Activated CD4-positive, CD25-positive, alpha-beta regulatory T cell (primary cell): ENCODE measurements at regions not wholly inside any gene's neighbourhood (a gene's known extent, or its start where the extent isn't known, plus 50 kb on each side); places are given as distances from the start of the nearest gene placed in this dataset.
"Not testable (repeated sequence)": the region's sequence is repeated elsewhere in the genome, so short reads cannot be mapped to it uniquely, and the experiment has no call there.

Source experiments
- DNase-seq, 4 experiments: peaks; one replicate each; lab custom pipeline; 2025; lab: John Stamatoyannopoulos, UW

DNA sequence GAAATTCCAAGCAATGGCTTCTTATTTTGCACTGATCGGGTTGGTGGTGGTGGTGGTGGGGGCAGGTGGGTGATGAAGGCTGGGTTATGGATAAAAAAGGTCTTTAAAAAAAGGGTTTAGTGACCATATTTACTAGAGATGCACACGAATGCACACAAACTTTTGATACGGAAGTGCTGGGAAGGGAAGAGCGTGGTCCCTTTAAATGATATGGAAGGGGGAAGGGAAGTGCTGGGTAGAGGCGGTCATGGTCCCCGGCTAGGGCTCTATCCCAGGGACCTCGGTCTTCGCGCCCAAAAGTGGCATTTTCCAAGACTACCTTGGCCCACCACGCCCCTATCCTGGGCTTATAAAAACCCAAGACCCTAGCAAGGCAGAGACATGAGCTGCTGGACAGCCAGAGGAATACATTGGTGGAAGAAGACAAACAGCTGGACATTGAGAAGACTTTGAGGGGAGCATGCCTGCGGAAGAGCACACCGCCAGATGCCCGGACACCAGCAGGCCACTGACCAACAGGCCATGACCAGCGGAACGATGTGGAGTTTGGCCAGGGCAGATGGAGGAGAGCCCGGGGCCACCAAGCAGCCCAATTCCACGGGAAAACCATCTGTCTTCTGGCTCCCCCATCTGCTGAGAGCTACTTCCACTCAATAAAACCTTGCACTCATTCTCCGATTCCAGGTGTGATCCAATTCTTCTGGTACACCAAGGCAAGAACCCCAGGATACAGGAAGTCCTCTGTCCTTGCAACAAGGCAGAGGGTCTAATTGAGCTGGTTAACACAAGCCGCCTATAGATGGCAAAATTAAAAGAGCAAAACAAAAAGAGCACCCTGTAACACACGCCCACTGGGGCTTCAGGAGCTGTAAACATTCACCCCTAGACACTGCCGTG lies 1720.2 kb downstream of the MRPL39 start:
- DNase-seq: no peak

- DNase-seq: no peak
These were observed 1725.5 kb downstream of the MRPL39 start for GRCh38 chr21:23881783-23882182.

- DNase-seq: no peak
These were observed 1730.2 kb downstream of the MRPL39 start for GRCh38 chr21:23876925-23877558.

GRCh38 chr21:23874271-23874670 lies 1733.0 kb downstream of the MRPL39 start:
- DNase-seq: no peak

- no peak for DNase-seq
These were observed 1745.3 kb downstream of the MRPL39 start for GRCh38 chr21:23861911-23862504.

DNA sequence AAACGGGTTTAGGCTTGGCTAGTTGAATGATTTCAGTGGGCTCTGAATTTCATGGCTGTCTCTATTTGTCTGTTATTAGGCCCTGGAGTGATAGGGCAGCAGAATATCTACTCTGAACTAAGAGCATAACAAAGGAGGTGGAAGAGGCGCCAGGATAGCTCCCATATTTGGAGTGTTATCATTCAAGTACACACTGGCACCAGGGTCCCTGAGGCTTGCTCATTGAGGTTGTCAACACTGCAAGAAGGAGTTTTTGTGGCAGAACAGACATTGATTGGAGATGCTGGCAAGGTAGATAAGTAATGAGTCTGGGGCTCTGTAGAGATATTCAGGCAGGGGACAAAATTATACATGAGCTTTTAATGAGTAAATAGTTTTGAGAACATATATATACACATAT lies 1748.4 kb downstream of the MRPL39 start:
- no peak for DNase-seq

DNA sequence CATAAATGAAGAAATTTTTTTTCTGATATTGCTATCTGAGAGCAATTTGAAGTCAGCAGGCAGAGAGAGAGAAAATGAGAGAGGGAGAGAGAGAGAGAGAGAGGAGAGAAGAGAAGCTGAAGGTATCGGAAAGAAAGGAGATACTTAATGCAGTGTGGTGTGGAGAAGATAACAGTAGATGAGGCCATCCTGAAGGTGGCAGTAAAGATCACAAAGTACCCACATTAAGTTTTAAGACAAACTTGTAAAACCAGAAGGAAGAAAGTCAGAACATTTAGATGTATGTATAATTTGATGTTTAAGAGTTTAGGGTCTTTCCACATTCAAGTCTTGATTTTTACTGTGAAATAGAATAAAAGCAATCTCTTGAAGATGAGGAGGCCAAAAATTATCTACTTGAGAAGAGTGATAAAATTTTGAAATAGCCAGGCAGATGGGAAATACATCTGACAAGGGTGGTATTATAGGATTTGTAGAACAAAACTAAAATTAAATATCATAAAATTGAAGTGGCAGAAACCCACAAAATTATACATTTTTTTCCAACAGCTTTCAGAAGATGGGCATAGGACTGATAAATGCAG lies 1753.4 kb downstream of the MRPL39 start:
- DNase-seq: no peak

GRCh38 chr21:23837564-23837963 lies 1769.7 kb downstream of the MRPL39 start:
- DNase-seq: no peak

DNA sequence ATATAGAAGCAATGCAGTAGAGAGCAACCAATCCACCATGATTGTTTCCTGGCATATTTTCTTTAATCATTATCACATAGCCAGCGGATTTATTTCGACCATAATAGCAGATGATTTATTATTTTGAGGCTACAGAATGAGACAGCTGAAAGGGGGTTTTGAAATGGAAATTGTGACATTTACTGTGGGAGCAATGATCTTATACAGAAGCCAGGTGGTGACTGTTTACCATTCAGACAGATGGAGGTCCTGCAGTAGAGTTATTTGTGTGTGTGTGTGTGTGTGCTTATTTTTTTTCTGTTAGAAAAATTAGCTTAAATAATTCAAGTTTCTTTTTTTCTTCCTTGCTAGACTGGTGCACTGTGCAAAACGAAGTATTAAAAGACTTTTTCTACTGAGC lies 1784.5 kb downstream of the MRPL39 start:
- no peak for DNase-seq

GRCh38 chr21:23817337-23817736 lies 1789.9 kb downstream of the MRPL39 start:
- no peak for DNase-seq

GRCh38 chr21:23812485-23812884 lies 1794.8 kb downstream of the MRPL39 start:
- no peak for DNase-seq

GRCh38 chr21:23811805-23812204 lies 1795.5 kb downstream of the MRPL39 start:
- no peak for DNase-seq

DNA sequence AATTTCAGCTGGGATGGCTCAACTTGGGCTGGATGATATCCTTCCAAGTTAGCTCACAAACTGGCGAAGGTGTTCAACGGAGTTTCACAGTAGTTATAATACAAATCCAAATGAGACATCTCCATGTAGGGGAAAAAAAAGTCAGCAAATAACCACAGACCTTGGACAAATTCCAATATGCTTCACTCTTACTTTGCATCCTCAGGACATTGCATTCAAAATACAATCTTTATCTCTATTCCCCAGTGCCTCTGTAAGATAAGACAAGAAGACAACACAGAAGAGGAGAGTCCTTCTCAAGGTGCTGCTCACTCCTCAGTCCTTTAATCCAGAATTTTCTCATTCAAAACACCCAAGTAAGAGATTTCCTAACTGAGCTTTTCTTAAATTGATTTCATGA lies 1797.7 kb downstream of the MRPL39 start:
- no peak for DNase-seq

GRCh38 chr21:23806966-23807548 lies 1800.2 kb downstream of the MRPL39 start:
- not testable (repeated sequence) for DNase-seq

GRCh38 chr21:23804866-23805265 lies 1802.4 kb downstream of the MRPL39 start:
- no peak for DNase-seq

DNA sequence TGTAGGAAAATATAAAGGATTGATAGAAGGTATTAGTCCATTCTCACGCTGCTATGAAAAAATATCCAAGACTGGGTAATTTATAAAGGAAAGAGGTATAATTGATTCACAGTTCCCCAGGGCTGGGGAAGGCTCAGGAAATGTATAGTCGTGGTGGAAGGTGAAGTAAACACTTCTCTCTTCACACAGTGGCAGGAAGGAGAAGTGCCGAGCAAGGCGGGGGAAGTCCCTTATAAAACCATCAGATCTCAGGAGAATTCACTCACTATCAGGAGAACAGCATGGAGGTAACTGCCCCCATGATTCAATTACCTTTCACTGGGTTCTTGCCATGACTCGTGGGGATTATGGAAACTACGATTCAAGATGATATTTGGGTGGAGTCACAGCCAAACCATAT lies 1806.0 kb downstream of the MRPL39 start:
- no peak for DNase-seq

DNA sequence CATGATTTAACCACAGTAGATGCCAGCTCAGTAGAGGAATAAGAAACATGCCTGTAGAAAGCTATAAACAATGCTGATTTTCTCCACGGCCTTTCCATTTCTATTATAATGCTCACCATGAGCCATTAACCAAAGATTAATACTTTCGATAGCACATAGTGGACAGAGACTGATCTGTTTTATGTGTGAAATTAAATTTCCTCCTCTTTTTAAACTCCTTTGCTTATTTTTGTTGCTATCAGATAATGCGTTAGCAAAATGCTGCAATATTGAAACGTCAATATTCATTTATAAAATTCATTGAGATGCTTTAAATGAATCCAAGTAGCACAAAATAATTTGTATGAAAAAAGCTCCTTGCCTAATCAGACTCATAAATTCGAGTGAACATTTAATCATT lies 1807.9 kb downstream of the MRPL39 start:
- no peak for DNase-seq

DNA sequence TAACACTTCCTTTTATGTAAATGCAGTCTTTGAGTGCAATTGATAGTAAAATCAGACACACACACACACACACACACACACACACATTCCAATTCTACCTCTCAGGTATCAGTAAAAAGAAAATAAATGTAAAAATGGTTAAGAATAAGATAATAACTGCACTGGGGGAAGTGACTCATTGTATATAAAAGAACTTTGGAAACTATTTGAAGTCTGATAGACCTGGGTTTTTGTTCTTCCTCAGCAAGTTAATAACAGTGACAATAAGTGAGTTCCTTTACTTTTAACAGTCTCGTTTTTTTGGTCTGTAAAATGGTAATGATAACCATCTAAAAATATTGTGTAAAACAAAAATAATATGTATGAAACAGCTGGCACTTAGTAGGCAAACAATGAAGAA lies 1815.0 kb downstream of the MRPL39 start:
- DNase-seq: no peak

GRCh38 chr21:23789864-23790263 lies 1817.4 kb downstream of the MRPL39 start:
- no peak for DNase-seq

- DNase-seq: no peak
These were observed 1827.0 kb downstream of the MRPL39 start for GRCh38 chr21:23780326-23780725.

GRCh38 chr21:23743821-23744220 lies 1863.5 kb downstream of the MRPL39 start:
- no peak for DNase-seq

GRCh38 chr21:23740463-23740862 lies 1866.8 kb downstream of the MRPL39 start:
- DNase-seq: no peak
